ENCODE measurements at regions not wholly inside any gene's neighbourhood (a gene's known extent, or its start where the extent isn't known, plus 50 kb on each side); places are given as distances from the start of the nearest gene placed in this dataset.

DNA sequence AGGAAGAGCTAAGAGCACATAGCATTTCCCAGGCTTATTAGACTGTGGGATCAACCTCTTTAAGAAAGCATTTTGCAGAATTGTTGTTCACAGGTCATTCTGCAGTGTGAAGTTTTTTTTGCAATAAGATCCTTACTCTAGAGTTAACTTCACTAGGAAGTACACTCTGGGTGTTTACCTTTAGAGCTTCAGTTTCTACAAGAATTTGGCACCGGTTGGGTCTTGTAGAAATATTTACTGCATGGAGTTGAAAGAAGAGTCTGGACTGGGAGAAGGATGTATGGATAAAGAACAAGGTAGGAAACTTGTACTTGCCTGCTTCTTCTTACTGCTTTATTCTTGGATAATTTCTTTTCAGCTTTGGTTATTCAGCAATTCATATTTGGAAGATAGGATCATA is 944.9 kb upstream of the GYPC start:
- H3K4me3 ChIP-seq (ENCODE audit: low read depth, low read length), result no peak overlapping the region
- no peak for DNase-seq (ENCODE audit: low read depth)
- TF ChIP-seq, protein P1, sequence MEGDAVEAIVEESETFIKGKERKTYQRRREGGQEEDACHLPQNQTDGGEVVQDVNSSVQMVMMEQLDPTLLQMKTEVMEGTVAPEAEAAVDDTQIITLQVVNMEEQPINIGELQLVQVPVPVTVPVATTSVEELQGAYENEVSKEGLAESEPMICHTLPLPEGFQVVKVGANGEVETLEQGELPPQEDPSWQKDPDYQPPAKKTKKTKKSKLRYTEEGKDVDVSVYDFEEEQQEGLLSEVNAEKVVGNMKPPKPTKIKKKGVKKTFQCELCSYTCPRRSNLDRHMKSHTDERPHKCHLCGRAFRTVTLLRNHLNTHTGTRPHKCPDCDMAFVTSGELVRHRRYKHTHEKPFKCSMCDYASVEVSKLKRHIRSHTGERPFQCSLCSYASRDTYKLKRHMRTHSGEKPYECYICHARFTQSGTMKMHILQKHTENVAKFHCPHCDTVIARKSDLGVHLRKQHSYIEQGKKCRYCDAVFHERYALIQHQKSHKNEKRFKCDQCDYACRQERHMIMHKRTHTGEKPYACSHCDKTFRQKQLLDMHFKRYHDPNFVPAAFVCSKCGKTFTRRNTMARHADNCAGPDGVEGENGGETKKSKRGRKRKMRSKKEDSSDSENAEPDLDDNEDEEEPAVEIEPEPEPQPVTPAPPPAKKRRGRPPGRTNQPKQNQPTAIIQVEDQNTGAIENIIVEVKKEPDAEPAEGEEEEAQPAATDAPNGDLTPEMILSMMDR (IDR thresholded peaks at IDR 0.05; ENCODE audit: insufficient read depth, low read depth, low read length), result no peak

DNA sequence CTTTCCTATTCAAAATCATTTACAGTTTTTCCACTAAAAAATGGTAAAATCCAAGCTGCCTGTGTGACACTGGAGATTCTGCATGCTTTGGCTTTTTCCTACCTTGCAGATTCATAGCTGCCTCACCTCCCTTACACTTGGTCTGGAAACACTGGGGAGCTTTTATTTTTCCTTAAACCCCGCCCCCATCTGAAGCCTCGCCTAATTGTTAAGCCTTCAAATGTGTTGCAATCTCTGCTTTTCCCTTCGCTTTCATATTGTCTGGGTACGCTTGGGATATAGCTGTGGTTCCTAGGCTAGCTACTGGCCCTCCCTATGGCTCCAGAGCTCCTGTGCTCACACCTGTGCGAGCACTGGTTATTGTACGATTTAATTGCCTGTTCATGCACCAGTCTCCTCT is 942.4 kb upstream of the GYPC start:
- H3K4me3 ChIP-seq (ENCODE audit: low read depth, low read length), result no peak overlapping the region
- TF ChIP-seq, protein P1 (IDR thresholded peaks at IDR 0.05; ENCODE audit: insufficient read depth, low read depth, low read length), result no peak
- DNase-seq (ENCODE audit: low read depth), result no peak

DNA sequence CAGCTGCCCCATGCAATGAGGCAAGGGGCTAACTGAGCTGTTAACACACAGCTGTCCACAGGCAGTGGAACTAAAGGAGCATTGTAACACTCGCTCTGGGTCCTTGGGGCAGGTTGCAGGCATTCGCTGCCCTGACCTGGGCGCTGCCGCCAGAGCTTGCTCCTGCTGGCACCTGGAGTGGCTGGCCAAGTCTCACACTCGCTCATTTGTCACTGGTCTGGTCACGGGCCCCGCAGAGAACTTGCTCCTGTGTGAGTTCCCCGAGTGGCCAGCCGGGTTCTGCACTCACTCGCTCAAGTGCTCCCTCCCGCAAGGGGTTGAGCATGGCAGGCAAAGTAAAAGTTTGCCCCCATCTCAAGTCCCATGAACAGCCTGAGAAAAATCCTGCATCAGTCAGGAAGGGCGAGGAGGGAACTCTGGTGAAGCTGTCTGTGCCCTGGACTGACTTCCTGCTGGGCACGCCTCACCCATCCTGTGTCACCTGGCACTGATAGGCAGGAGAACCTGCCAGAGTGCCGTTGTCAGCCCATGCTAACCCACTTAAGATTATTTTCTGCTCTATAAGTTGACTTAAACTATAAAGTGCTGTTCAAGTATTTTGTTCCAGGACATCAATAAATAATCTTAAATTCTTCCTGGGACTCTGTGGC is 934.8 kb upstream of the GYPC start:
- no peak overlapping the region for H3K4me3 ChIP-seq (ENCODE audit: low read depth, low read length)
- TF ChIP-seq, protein P1 (IDR thresholded peaks at IDR 0.05; ENCODE audit: insufficient read depth, low read depth, low read length), result no peak
- no peak for DNase-seq (ENCODE audit: low read depth)

DNA sequence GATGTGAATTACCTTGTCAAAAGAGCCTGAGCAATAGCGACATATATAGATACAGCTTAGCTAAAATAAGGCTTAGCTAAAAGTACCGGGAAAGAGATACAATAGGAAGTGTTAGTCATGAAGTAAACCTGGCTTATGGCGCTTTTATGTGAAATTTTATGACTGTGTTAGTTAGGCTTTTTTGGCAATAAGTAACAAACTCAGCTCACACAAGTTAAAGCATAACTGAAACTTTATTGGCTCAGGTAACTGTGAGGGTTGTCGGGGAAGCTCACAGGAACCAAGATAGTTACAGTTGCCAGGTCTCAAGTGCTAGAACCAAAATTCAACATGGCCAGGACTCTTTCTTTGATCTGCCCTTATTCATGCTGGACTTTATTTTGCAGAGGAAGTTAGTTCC is 925.0 kb upstream of the GYPC start:
- no peak for DNase-seq (ENCODE audit: low read depth)
- TF ChIP-seq, protein P1 (IDR thresholded peaks at IDR 0.05; ENCODE audit: insufficient read depth, low read depth, low read length), result no peak
- H3K4me3 ChIP-seq (ENCODE audit: low read depth, low read length), result no peak overlapping the region

DNA sequence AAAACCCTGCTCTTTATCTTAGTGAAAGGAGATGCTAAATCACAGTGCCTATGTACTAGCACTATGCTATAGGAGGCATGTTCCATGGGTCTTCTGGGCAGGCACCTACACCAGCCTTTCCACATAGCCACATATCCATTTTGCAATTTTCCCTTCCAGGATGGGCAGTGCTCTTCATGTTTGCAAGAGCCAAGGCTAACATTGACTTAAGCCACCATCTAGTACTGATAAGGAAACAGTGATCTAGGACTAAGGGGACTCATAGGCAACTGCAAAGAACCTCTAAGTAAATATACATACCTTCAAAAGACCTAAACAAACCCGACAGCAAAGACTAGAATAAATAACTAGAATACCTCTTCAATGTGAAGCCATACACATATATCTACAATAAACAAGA is 919.7 kb upstream of the GYPC start:
- no peak overlapping the region for H3K4me3 ChIP-seq (ENCODE audit: low read depth, low read length)
- TF ChIP-seq, protein P1 (IDR thresholded peaks at IDR 0.05; ENCODE audit: insufficient read depth, low read depth, low read length), result no peak
- no peak for DNase-seq (ENCODE audit: low read depth)

DNA sequence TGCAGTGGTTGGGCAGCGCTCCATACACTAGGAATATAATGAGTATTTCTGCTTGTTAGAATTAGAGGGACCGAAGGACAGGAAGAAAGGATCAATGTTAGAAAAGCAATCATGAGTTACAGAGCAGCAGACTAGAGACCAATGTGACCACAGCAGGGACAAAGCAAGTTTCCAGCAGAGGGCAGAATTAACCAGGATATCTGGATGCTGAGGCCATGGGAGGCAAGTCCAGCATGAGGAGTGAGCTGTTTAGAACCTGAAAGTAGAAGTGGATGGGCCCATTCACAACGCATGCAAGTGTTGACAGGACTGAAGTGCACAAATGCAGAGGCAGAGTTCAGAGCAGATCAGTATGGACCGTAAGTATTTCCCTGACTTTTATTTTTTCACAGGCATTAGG is 910.4 kb upstream of the GYPC start:
- no peak overlapping the region for H3K4me3 ChIP-seq (ENCODE audit: low read depth, low read length)
- TF ChIP-seq, protein P1 (IDR thresholded peaks at IDR 0.05; ENCODE audit: insufficient read depth, low read depth, low read length), result no peak
- no peak for DNase-seq (ENCODE audit: low read depth)
